Sigmoid colon (tissue), 6 donors: ENCODE measurements at regions not wholly inside any gene's neighbourhood (a gene's known extent, or its start where the extent isn't known, plus 50 kb on each side); places are given as distances from the start of the nearest gene placed in this dataset.
A peak's percentile ranks its signal among the peaks of the same experiment; 100 is the strongest.

Experiments
- DNase-seq: peaks from one replicate; pipeline ENCODE4 v3.0.0-alpha.2; 2019
- H3K27ac ChIP-seq, 4 donors: fragments of 200-600 bp; sonication (generic); one replicate each; pipeline ENCODE4 v1.5.1; 2016 to 2019; ENCODE audit warnings: mild to moderate bottlenecking in 1 of 4
- H3K27me3 ChIP-seq, 3 donors: fragments of 200-600 bp; sonication (generic); one replicate each; pipeline ENCODE4 v1.5.1; 2019; ENCODE audit warnings: mild to moderate bottlenecking in 1 of 3
- H3K36me3 ChIP-seq, 4 donors: fragments of 200-600 bp; sonication (generic); one replicate each; pipeline ENCODE4 v1.5.1; 2016 to 2019
- H3K4me1 ChIP-seq, 4 donors: fragments of 200-600 bp; sonication (generic); one replicate each; pipeline ENCODE4 v1.5.1; 2017 to 2019
- H3K4me3 ChIP-seq, 4 donors: fragments of 200-600 bp; sonication (generic); one replicate each; pipeline ENCODE4 v1.5.1; 2017 to 2019; ENCODE audit warnings: mild to moderate bottlenecking in 2 of 4, moderate library complexity in 1 of 4
- H3K9me3 ChIP-seq, 4 donors: fragments of 200-600 bp in 3 of 4; sonication (generic) in 3 of 4; one replicate each; pipeline versions ENCODE4 v1.5.1 to v1.6.1; 2013 to 2019
- EP300 ChIP-seq, 4 donors: sonication (generic); formaldehyde crosslinking; IDR thresholded peaks; one replicate each; pipeline ENCODE4 v1.6.1; 2017; ENCODE audit warnings: antibody characterized with exemption in 4 of 4
- POLR2A ChIP-seq, 2 donors: fragments of 450-650 bp; IDR thresholded peaks; one replicate each; pipeline ENCODE4 v1.6.1; 2016; ENCODE audit warnings: antibody characterized with exemption in 2 of 2, mild to moderate bottlenecking in 2 of 2, moderate library complexity in 2 of 2
- POLR2AphosphoS5 ChIP-seq, 4 donors: sonication (generic); formaldehyde crosslinking; IDR thresholded peaks; one replicate each; pipeline ENCODE4 v1.6.1; 2017; ENCODE audit warnings: antibody characterized with exemption in 4 of 4
- WGBS, 2 donors: extraction: QIAGEN DNeasy Blood & Tissue Kit; methylation state at CpG; one replicate each; pipeline ENCODE4 v1.1.7; 2013; 5-methylcytosine and 5-hydroxymethylcytosine counted together
- intact Hi-C: fragments of 100-400 bp; cut with DNase I; formaldehyde crosslinking; loops from one replicate; pipeline ENCODE4 v1.15.1; 2023
- TF ChIP-seq, protein P1 (sequence below), 4 experiments: fragments of 450-650 bp in 3 of 4; fragments of 200-600 bp in 1 of 4; IDR thresholded peaks; one replicate each; pipeline ENCODE4 v1.5.1; 2016 to 2019; ENCODE audit warnings: antibody characterized with exemption in 4 of 4, mild to moderate bottlenecking in 3 of 4, moderate library complexity in 2 of 4
- donor health status: healthy with polysubstance abuse.
- donor health status: healthy.

DNA sequence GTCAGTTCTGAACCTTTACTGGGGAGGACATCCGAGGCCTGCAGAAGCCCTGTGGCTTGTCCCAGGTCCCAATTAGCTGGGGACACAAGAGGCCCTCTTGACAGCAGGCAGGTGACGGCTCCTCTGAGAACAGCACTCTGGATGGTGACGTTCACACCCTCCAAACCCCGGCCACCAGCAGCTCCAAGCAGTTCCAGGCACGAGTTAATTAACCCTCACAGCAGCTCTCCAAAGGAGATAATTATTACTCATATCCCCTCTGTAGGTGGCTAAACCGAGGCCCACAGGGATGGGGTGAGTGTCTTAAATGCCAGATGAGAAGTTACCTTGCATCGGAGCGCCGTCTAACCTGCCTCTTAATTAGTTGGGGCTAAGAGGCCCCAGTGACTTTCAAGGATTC, 168.9 kb upstream of the CIBAR2 start:
- no peak for DNase-seq
- Histone ChIP-seq H3K36me3 (no peaks in the 10 kb centered on the region), H3K4me1 (peaks cover 0 to 17% (median 7%) of the 10 kb centered on the region in 4 donors), H3K27ac (no peak overlapping the region), H3K9me3 (no peaks in the 10 kb centered on the region), H3K4me3 (no peak overlapping the region), H3K27me3 (no peaks in the 10 kb centered on the region)
- intact Hi-C loops = no loop called here
- WGBS, 2 donors = 77 to 87% methylated on average over 9 of the region's 9 CpGs
- TF ChIP-seq, protein P1, sequence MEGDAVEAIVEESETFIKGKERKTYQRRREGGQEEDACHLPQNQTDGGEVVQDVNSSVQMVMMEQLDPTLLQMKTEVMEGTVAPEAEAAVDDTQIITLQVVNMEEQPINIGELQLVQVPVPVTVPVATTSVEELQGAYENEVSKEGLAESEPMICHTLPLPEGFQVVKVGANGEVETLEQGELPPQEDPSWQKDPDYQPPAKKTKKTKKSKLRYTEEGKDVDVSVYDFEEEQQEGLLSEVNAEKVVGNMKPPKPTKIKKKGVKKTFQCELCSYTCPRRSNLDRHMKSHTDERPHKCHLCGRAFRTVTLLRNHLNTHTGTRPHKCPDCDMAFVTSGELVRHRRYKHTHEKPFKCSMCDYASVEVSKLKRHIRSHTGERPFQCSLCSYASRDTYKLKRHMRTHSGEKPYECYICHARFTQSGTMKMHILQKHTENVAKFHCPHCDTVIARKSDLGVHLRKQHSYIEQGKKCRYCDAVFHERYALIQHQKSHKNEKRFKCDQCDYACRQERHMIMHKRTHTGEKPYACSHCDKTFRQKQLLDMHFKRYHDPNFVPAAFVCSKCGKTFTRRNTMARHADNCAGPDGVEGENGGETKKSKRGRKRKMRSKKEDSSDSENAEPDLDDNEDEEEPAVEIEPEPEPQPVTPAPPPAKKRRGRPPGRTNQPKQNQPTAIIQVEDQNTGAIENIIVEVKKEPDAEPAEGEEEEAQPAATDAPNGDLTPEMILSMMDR (IDR thresholded peaks at IDR 0.05) = no peak
- TF ChIP-seq POLR2A (IDR thresholded peaks at IDR 0.05) = no peak
- TF ChIP-seq POLR2AphosphoS5 (IDR thresholded peaks at IDR 0.05) = no peak
- TF ChIP-seq EP300 (IDR thresholded peaks at IDR 0.05) = no peak

DNA sequence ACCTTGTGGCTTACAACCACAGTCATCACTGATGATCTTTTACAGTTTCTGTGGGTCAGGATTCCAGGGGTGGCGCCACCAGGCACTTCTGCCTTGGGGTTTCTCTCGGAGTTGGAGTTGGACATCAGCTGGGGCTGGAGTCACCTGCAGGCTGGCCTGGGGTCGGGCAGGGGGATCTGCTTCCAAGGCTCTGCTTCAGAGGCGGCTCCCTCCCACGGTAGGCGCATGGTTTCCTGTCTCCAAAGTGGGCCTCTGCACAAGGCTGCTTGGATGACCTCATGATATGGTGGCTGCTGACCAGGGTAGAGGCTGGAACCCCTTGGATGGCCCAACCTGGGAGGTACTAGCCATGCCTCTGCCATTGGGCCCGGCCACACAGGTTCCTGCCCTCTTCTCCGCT, 170.6 kb upstream of the CIBAR2 start:
- 89 to 92% methylated on average over 8 of the region's 8 CpGs for WGBS, 2 donors
- H3K4me3 ChIP-seq = no peak overlapping the region
- H3K27me3 ChIP-seq = no peaks in the 10 kb centered on the region
- no peak overlapping the region for H3K27ac ChIP-seq
- no peak for DNase-seq
- TF ChIP-seq POLR2AphosphoS5 (IDR thresholded peaks at IDR 0.05) (no peak), EP300 (IDR thresholded peaks at IDR 0.05) (no peak), POLR2A (IDR thresholded peaks at IDR 0.05) (no peak)
- TF ChIP-seq, protein P1 (IDR thresholded peaks at IDR 0.05) = no peak
- intact Hi-C loops = no loop called here
- H3K4me1 ChIP-seq = peaks cover 0 to 20% (median 9%) of the 10 kb centered on the region in 4 donors
- H3K9me3 ChIP-seq = no peaks in the 10 kb centered on the region
- no peaks in the 10 kb centered on the region for H3K36me3 ChIP-seq

DNA sequence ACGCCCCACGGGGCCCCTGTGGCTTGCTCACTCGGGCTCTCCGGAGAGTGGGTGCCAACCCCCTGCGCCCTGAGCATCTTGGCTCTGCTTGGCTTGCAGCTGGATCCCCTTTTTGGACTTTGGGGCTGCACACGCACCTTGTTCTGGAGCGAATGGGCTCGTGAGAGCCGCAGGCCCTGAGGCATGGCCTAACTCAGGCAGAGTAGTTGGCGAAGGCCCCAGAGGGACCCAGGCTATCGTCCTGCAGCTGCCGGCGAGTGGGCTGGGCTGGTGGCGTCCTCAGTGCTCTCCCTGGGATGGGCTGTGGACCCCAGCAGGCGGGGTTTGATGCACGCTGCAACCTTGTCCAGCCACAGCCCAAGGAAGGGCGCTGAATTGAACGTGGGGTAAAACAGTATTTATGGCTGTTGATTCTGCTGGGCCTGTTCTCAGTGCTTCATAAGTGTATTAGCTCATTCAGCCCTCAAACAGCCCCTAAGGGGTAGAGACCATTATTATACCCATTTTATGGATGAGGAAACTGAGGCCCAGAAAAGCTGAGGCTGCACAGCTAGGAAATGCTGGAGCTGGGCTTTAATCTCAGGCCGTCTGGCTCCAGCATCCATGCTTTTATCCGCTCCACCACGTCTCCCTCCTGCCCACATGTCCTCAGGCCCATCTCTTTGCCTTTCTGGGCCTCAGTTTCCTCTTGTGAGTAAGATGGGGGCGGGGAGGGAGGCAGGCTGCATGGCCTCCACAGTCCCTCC, 171.2 kb upstream of the CIBAR2 start:
- no peak for TF ChIP-seq EP300 (IDR thresholded peaks at IDR 0.05)
- TF ChIP-seq, protein P1 (IDR thresholded peaks at IDR 0.05) = no peak
- no peak for TF ChIP-seq POLR2A (IDR thresholded peaks at IDR 0.05)
- no peak for TF ChIP-seq POLR2AphosphoS5 (IDR thresholded peaks at IDR 0.05)
- intact Hi-C loops = no loop called here
- no peak overlapping the region for H3K4me3 ChIP-seq
- H3K9me3 ChIP-seq = no peaks in the 10 kb centered on the region
- H3K4me1 ChIP-seq = peaks cover 0 to 20% (median 9%) of the 10 kb centered on the region in 4 donors
- no peak overlapping the region for H3K27ac ChIP-seq
- no peaks in the 10 kb centered on the region for H3K27me3 ChIP-seq
- WGBS, 2 donors = 90 to 92% methylated on average over 22 of the region's 22 CpGs
- H3K36me3 ChIP-seq = no peaks in the 10 kb centered on the region
- no peak for DNase-seq

DNA sequence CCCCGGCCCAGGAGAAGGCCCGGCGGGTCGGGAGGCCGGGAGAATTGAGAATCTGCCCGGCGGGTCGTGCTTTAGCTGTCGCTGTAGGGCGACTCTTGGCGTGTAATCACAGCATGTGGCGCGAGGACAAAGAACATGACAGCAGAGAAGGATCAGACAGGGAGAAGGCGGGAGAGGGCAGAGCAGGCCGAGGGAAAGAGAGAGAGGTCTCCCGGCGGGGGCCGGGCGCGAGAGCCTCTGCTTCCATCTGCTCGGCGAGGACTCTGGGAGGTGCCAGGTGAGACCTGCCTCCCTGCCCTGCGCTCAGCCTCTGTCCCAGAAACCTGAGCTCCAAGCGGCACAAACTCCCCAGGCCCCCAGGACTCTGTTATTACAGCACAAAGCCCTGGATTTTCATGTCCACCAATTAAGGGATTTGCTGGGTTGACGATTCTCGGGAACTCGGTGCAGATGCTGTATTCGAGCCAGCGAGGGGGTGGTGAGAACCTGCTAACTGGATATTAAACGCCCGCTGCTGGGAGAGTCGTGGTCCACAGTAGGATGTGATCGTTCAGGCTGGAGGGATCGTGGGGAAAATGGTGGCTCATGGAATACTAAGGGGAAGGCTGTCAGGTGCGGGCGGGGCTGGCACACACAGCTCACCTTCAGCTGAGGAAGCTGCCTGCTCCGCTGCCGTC, 172.0 kb upstream of the CIBAR2 start:
- no peaks in the 10 kb centered on the region for H3K27me3 ChIP-seq
- no peaks in the 10 kb centered on the region for H3K9me3 ChIP-seq
- no peak for DNase-seq
- TF ChIP-seq POLR2A (IDR thresholded peaks at IDR 0.05) (no peak), POLR2AphosphoS5 (IDR thresholded peaks at IDR 0.05) (no peak)
- peaks cover 0 to 19% (median 9%) of the 10 kb centered on the region in 4 donors for H3K4me1 ChIP-seq
- intact Hi-C loops = no loop called here
- H3K27ac ChIP-seq = no peak overlapping the region
- WGBS, 2 donors = 85 to 88% methylated on average over 38 of the region's 38 CpGs
- H3K36me3 ChIP-seq = no peaks in the 10 kb centered on the region
- H3K4me3 ChIP-seq = no peak overlapping the region

DNA sequence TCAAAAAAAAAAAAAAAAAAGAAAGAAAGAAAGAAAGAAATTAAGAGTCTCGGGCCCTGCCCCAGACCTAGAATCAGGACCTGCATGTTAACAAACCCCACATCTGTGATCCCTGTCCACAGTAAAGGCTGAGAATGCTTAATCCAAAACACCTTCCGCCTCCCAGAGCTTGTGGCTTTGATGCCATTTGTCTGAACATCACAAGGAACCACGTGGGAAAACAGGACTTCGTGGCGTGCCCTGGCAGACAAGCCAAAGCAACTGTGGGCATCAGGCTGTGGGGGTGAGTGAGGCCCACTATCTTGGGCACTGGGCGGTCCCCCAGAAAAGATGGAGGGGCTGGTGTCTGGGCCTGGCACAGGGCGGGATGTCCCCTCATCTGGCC, 173.4 kb upstream of the CIBAR2 start:
- Histone ChIP-seq H3K27ac (peak overlapping the region in 3 of 4 donors; percentile 48 to 60 (median 52)), H3K9me3 (no peaks in the 10 kb centered on the region), H3K4me3 (no peak overlapping the region), H3K36me3 (no peaks in the 10 kb centered on the region), H3K4me1 (peaks cover 0 to 11% (median 6%) of the 10 kb centered on the region in 4 donors), H3K27me3 (no peaks in the 10 kb centered on the region)
- 77 to 84% methylated on average over 7 of the region's 7 CpGs for WGBS, 2 donors
- intact Hi-C loops = no loop called here
- TF ChIP-seq, protein P1 (IDR thresholded peaks at IDR 0.05) = no peak
- TF ChIP-seq POLR2A (IDR thresholded peaks at IDR 0.05) (no peak), EP300 (IDR thresholded peaks at IDR 0.05) (no peak), POLR2AphosphoS5 (IDR thresholded peaks at IDR 0.05) (no peak)
- DNase-seq = no peak
